CD4-positive, alpha-beta T cell treated with Interferon gamma for 1 hour (primary cell): ENCODE measurements at regions not wholly inside any gene's neighbourhood (a gene's known extent, or its start where the extent isn't known, plus 50 kb on each side); places are given as distances from the start of the nearest gene placed in this dataset.

Experiments used
- DNase-seq: peaks from one replicate; pipeline ENCODE4 v3.0.0-alpha.2; 2020

DNA sequence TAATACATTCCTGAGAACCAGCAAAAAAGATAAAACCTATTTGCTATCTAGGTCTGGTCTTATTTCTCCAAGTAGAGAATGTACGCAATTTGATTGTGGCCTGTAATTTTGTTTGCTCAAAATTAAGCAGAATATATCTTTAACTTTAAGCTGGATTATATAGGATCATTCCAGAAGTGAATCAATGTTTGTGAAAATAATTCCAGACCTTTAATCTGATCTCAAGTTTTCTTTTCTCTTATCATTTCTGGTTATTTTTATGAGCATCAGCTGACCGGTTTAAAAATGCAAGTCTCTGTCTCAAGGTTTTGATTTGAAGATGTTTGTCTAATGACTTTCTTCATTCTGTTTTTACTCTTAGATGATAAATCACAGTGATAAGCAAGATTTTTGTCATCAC lies 997.9 kb upstream of the FLRT2 start:
- DNase-seq, result no peak

DNA sequence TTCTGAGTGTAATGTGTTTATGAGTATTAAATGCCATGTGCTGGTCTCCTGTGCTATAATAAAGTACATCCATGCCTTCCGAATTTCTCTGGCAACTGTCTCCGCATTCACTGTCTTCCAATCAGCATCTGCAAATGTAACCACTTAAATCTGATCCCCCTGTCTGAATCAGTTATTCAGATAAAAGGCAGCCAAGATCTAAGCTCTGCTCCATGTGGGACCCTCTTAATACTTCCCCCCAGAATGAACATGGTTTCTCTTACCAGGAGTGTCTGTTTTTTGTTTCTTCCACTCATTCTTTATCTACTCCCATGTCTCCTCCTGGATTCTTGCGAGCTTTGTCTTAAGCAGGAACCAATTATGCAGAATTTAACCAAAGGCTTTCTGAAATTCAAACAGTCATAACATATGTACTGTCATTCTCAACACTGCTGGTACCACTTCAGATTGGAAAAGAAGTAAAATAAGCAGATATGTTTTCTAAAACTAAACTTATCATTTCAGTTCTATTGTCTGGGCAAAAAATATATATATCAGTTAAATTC lies 996.7 kb upstream of the FLRT2 start:
- no peak for DNase-seq

DNA sequence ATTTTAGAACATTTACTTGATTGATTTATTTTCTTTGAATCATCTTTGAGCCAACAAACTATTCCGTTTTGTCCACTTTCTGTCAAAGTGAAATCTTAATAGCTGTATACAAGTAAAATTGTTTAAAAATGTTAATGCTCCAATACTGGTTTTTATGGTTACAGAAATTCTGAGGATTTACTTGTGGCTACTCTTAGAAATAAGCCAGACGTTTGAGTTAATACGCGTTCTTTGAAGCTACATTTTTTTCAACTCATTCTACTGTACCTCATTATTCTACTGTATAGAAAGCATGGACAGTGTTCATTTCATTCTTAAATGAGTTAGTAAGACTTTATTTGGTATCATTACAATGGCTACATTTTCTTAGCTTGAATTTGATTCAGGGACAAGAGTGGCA lies 996.2 kb upstream of the FLRT2 start:
- no peak for DNase-seq

GRCh38 chr14:84535484-84535883 lies 994.5 kb upstream of the FLRT2 start:
- no peak for DNase-seq

DNA sequence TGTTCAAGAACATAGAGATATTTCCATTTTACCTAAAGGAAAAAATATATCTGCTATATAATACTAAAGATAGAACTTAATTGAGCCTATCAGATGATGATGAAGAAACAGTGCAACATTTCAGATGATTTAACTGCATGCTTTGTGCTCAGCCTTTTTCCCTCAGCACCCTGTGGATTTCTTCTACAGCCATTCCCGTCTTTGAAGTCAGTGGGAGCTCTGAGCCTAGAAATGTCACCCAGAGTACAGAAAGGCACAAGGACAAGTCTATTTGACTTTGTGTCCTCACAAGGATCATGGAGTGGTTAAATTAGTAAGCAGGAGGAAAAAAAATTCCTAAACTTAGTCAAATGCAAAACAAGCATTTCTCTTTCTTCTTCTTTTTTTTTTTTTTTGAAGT lies 994.0 kb upstream of the FLRT2 start:
- no peak for DNase-seq

- no peak for DNase-seq
Observed at GRCh38 chr14:84541018-84541417, 988.9 kb upstream of the FLRT2 start.

DNA sequence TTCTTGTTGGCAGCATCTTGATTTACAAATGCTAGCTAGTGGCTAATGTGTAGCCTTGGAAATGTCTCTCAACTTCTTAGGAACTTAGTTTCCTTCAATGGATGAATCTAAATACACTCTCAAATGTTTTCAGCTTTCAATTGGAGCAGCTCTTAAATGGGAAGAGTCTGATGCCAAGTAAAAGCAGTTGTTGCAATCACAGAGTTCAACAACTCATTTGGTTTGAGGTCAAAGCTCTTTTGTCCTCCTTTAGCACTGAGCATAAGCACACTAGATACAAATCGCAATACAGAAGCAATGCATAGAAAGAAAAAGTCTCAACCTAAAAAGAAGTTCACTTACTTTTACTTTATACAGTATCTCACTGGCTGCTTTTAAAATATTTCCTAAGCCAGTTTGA lies 986.1 kb upstream of the FLRT2 start:
- no peak for DNase-seq

DNA sequence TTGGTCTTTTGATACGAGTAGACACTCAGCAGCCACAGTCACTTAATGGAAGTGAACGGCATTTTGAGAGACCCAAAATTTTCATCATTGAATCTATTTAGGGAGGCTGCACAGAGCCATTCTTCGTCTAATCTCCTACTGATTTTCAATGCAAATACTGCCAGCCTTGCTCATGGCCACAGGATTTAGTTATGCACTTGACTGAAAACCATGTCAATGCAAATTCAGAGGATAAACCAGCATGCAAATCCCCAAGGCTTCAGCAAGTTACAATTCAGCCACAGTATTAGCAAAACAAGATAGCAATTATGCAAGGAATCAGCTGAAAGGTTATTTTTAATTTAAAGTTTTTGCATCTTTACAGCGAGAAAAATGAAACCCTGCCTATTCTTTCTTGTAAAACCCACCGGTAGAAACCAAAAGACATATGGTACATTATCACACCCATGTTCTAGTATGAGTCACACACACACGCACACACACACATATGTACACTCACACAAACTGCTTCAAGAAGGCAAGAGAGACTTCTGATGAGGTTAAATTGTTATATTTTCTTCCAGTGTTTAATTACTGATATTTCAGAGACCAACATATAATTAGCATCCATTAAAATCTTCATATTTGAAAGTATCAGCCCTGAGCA lies 985.3 kb upstream of the FLRT2 start:
- no peak for DNase-seq

DNA sequence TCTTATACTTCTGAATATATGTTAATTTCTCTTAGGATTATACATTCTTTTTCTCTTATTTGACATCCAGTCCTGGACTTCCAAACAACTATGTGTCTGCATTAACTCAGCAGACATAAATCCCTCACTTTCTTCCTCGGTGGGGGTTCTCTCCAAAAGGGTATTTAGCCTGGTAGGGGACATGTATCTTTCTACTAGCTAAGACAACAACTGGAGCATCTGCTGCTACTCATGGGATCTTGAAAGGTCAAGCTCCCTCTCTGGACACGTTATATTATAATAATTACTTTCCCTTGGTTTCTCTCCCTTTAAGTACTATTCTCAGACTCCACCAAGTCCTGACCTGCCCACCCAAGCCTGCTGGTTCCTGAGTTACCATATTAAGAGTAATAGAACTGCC lies 983.7 kb upstream of the FLRT2 start:
- DNase-seq, result no peak

DNA sequence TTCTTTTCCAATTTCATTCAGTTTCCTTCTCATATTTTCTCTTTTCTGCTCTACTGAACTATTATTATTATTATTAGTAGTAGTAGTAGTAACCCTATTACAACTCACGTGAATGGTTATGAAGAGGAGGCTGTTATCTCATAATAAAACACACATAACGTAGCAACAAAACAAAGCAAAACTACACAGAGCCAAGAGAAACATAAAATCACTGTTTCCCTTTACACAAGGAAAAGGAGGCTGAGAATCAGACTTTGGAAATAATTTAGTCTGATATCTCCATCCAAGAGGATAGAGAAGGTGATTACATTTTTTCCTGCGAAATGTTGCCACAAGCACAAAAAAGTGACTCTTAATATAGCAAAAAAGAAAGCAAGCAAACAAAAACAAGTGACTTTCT lies 975.8 kb upstream of the FLRT2 start:
- no peak for DNase-seq

GRCh38 chr14:84555493-84555892 lies 974.5 kb upstream of the FLRT2 start:
- DNase-seq, result no peak

- DNase-seq, result no peak
Observed at GRCh38 chr14:84566109-84566508, 963.8 kb upstream of the FLRT2 start.

GRCh38 chr14:84575681-84576080 lies 954.3 kb upstream of the FLRT2 start:
- no peak for DNase-seq

- no peak for DNase-seq
Observed at GRCh38 chr14:84579292-84579691, 950.7 kb upstream of the FLRT2 start.

DNA sequence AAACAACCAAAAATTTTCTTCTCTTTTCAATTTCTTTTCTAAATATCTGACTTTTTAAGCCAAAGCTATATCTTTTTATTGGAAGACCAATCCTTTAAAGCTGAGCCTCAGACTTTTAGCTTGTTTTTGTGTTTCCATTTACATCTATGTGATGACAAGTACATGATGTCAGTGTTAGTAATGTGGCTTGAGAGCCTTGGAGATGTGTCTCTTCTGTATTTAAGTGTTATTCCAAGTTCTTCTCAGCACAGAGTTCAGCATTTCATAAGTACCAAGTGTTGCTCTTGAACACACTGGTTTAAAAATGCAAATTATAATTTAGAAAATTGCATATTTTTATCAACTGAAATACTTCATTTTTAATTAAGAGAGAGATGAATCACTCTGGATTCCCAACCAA lies 948.9 kb upstream of the FLRT2 start:
- DNase-seq, result no peak

DNA sequence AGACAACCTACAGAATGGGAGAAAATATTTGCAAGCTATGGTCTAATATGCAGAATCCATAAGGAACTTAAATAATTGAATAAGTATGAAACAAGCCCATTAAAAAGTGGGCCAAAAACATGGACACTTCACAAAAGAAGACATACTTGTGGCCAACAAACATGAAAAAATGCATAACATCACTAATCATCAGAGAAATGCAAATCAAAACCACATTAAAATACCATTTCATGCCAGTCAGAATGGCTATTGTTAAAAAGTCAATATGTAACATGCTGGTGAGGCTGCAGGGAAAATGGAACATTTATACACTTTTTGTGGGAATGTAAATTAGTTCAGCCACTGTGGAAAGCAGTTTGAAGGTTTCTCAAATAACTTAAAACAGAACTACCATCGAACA lies 945.4 kb upstream of the FLRT2 start:
- no peak for DNase-seq

DNA sequence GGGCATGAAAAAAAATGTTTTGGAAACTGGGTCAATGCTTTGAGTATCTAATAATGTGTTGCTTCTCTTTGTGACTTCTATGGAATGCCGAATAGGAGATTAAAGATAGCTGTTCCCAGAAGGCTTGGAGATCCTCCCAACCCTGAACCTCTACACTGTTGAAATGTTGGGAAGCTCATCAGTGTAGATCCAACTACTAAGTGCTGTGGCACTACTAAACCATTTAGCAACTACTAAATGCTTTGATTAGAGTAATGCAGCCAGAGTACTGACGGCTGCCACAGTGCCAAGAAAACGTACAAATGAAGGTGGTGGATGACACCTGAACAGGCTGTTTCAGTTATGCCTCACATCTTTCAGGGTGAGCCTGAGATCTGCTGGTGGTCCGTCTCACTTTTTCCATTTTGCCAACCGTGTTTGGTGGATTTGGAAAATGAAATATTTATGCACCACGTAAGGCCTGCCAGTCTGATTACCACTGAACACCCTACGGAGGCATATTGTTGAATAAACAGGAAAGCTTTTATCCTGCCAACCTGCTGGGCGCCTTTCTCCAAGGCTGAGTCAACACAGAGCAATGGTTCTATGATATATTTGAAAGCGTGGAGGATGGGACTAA lies 938.0 kb upstream of the FLRT2 start:
- no peak for DNase-seq

- DNase-seq, result no peak
Observed at GRCh38 chr14:84592770-84593169, 937.2 kb upstream of the FLRT2 start.

- DNase-seq, result no peak
Observed at GRCh38 chr14:84610086-84610485, 919.9 kb upstream of the FLRT2 start.

DNA sequence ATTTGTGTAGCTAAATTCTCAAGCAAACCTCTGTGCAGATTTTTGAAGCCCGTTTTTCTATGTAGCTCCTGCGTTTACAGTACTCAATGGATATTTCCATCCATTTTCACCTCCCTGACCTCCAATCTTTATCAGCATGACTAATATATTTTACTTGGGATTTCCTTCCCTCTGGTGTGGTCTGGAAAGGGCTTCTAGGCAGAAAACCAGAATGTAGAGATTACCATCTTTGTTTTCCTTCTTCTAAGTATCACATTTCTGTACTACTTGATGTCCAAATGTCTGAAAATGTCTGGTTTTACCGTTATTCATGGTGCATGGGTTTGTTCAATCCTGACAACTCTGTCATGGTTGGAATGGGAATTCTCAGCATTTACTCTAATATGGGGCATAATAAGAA lies 907.6 kb upstream of the FLRT2 start:
- no peak for DNase-seq

GRCh38 chr14:84643446-84643845 lies 886.5 kb upstream of the FLRT2 start:
- DNase-seq, result no peak

GRCh38 chr14:84646786-84647500 lies 883.0 kb upstream of the FLRT2 start:
- DNase-seq, result no peak

GRCh38 chr14:84655014-84655413 lies 874.9 kb upstream of the FLRT2 start:
- no peak for DNase-seq

DNA sequence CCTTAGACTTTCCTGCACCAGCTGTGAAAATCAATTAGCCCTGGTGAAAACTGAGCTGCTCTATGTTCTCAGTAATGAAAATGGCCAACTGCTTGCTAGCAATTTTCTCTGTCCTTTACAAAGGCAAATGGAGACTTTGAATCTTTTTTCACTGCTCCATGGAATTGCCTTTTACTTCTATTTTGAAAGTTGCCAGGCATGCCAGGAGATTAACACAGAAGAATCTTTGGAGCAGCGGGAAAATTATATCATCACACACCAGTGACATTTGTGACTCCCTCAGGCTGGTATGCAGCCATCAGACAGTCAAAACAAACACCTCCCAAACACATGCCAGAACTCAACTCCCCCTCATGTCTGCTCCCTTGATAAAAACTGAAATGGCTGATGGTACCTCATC lies 872.0 kb upstream of the FLRT2 start:
- DNase-seq, result no peak
